PC-9 (cell line): ENCODE measurements at regions not wholly inside any gene's neighbourhood (a gene's known extent, or its start where the extent isn't known, plus 50 kb on each side); places are given as distances from the start of the nearest gene placed in this dataset.

Experiments used
- BruUV-seq: library from RNA; stranded (reverse); fragments of 400-500 nt; replicated peaks from 2 replicates; lab custom pipeline; 2021; lab: Mats Ljungman, UMichigan
- CTCF ChIA-PET: fragments of 300-600 bp; sonication (Branson Sonifier 250); formaldehyde crosslinking; loops from one replicate; lab custom pipeline; 2022; ENCODE audit warnings: antibody characterized with exemption; lab: Charles Lee
- POLR2A ChIA-PET: fragments of 300-600 bp; sonication (Branson Sonifier 250); formaldehyde crosslinking; loops from one replicate; lab custom pipeline; 2022; ENCODE audit warnings: antibody characterized with exemption; ENCODE audit not compliant: unreplicated experiment; lab: Charles Lee
- DNase-seq, 2 experiments: peaks; one replicate each; pipeline versions ENCODE4 v3.0.0 to v3.0.0-alpha.2; 2015 to 2022; ENCODE audit warnings: mixed read lengths in 1 of 2
- H2AFZ ChIP-seq: fragments of 200-600 bp; sonication (generic); 2 replicates; pipeline ENCODE4 v1.8.1; 2017; ENCODE audit warnings: antibody characterized with exemption
- H3F3A ChIP-seq: fragments of 200-600 bp; sonication (generic); 2 replicates; pipeline ENCODE4 v1.8.1; 2017; ENCODE audit warnings: antibody characterized with exemption, mild to moderate bottlenecking, low read depth; ENCODE audit not compliant: insufficient read depth
- H3K27ac ChIP-seq: fragments of 200-600 bp; sonication (generic); 2 replicates; pipeline ENCODE4 v1.6.1; 2016; ENCODE audit warnings: mixed run types
- H3K27me3 ChIP-seq: fragments of 200-600 bp; sonication (generic); 2 replicates; pipeline ENCODE4 v1.6.1; 2016; ENCODE audit warnings: low read depth, mixed run types; ENCODE audit not compliant: insufficient read depth
- H3K36me3 ChIP-seq: fragments of 200-600 bp; sonication (generic); 2 replicates; pipeline ENCODE4 v1.6.1; 2016; ENCODE audit warnings: low read depth, mixed run types
- H3K4me1 ChIP-seq: fragments of 200-600 bp; sonication (generic); replicated peaks from 2 replicates; pipeline ENCODE4 v1.6.1; 2016; ENCODE audit warnings: mixed run types; ENCODE audit not compliant: insufficient read depth
- H3K4me2 ChIP-seq: fragments of 200-600 bp; sonication (generic); 2 replicates; pipeline ENCODE4 v1.6.1; 2017; ENCODE audit warnings: mixed run types
- H3K4me3 ChIP-seq: fragments of 200-600 bp; sonication (generic); 2 replicates; pipeline ENCODE4 v1.6.1; 2016; ENCODE audit warnings: mixed run types
- H3K79me2 ChIP-seq: fragments of 200-600 bp; sonication (generic); 2 replicates; pipeline ENCODE4 v1.6.1; 2017; ENCODE audit warnings: low read depth, mixed run types
- H3K9me2 ChIP-seq: fragments of 200-600 bp; sonication (generic); 2 replicates; pipeline ENCODE4 v1.8.1; 2017; ENCODE audit warnings: mild to moderate bottlenecking; ENCODE audit not compliant: insufficient read depth
- H3K9me3 ChIP-seq: fragments of 200-600 bp; sonication (generic); 2 replicates; pipeline ENCODE4 v1.8.1; 2016; ENCODE audit warnings: low read depth; ENCODE audit not compliant: insufficient read depth
- H4K20me1 ChIP-seq: fragments of 200-600 bp; sonication (generic); 2 replicates; pipeline ENCODE4 v1.8.1; 2017; ENCODE audit not compliant: insufficient read depth
- EZH2 ChIP-seq: fragments of 200-600 bp; sonication (generic); IDR thresholded peaks from 2 replicates; pipeline ENCODE4 v1.8.0; 2017; ENCODE audit warnings: antibody characterized with exemption, low read depth
- intact Hi-C: fragments of 100-400 bp; cut with micrococcal nuclease; formaldehyde crosslinking; loops from one replicate; pipeline ENCODE4 v1.10.0; 2022; ENCODE audit not compliant: unreplicated experiment
- TF ChIP-seq, protein P1 (sequence below): fragments of 200-600 bp; sonication (generic); conservative IDR thresholded peaks from 2 replicates; pipeline ENCODE4 v1.6.1; 2017; ENCODE audit warnings: mixed run types, antibody characterized with exemption, mild to moderate bottlenecking, moderate library complexity

DNA sequence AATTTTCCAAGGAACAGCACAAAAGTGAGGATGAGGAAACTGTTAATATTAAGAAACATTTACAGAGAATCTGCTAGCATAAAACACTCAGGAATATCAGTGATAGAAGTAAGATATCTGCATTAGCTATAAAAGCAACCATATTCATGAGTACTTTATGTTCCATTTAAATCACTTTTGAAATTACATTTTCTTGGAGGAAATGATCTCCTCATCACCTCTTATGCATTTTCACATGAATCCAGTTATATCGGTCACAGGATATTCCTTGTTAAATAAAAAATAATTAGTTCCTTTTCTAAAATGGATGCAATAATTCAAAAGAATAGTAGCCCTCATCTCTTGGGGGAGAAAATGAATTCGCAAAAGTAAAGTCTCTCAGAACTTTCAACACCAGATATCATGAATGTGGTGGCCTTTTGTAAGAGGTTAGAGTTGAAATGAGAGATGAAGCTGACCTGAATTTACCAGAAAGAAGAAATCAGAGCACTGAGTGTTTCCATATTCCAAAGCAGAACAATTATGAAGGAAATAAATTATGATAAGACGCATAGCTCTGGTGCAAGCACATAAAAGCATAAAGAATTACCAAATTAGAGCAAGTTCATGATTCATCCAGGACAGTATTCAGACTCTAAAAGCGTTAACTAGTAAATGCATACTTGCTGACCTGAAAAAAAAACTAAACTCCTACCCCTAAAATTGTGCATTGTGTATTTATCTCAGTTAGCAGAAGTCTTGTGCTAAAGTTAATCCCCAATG lies 321.9 kb upstream of the CCDC54 start:
- H3K36me3 ChIP-seq, result no peaks in the 10 kb centered on the region
- no peaks in the 10 kb centered on the region for H3F3A ChIP-seq
- H3K79me2 ChIP-seq, result no peaks in the 10 kb centered on the region
- intact Hi-C loops, result no loop called here
- POLR2A ChIA-PET, result no interaction called here
- TF ChIP-seq EZH2, result no peak
- TF ChIP-seq, protein P1, sequence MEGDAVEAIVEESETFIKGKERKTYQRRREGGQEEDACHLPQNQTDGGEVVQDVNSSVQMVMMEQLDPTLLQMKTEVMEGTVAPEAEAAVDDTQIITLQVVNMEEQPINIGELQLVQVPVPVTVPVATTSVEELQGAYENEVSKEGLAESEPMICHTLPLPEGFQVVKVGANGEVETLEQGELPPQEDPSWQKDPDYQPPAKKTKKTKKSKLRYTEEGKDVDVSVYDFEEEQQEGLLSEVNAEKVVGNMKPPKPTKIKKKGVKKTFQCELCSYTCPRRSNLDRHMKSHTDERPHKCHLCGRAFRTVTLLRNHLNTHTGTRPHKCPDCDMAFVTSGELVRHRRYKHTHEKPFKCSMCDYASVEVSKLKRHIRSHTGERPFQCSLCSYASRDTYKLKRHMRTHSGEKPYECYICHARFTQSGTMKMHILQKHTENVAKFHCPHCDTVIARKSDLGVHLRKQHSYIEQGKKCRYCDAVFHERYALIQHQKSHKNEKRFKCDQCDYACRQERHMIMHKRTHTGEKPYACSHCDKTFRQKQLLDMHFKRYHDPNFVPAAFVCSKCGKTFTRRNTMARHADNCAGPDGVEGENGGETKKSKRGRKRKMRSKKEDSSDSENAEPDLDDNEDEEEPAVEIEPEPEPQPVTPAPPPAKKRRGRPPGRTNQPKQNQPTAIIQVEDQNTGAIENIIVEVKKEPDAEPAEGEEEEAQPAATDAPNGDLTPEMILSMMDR, result no peak
- no peak overlapping the region for H3K27ac ChIP-seq
- no peaks in the 10 kb centered on the region for H3K9me2 ChIP-seq
- H3K27me3 ChIP-seq, result no peaks in the 10 kb centered on the region
- BruUV-seq, result no TSS peak
- CTCF ChIA-PET, result no interaction called here
- no peaks in the 10 kb centered on the region for H4K20me1 ChIP-seq
- no peak overlapping the region for H3K4me3 ChIP-seq
- no peak overlapping the region for H2AFZ ChIP-seq
- H3K9me3 ChIP-seq, result no peaks in the 10 kb centered on the region
- no peak for DNase-seq
- no peak overlapping the region for H3K4me2 ChIP-seq
- no peaks in the 10 kb centered on the region for H3K4me1 ChIP-seq

DNA sequence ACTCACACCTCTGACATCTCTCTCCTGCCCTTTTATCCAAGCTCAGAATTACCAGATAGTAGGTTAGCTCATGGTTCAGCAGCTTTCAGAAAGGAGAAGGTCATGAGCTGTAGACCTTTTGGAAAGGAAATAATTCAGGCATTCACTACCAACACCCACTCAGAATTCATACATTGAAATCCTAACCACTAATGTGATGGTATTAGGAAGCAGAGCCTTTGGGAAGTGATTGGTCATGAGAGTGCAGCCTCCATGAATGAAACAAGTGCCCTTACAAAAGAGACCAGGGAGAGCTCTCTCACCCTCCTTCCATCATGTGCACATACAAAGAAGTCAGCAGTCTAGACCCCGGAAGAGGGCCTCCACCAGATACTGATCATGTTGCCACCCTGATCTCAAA lies 315.8 kb upstream of the CCDC54 start:
- Histone ChIP-seq H3K4me1 (no peaks in the 10 kb centered on the region), H3K4me2 (no peak overlapping the region), H4K20me1 (no peaks in the 10 kb centered on the region), H3K9me3 (no peaks in the 10 kb centered on the region), H3F3A (no peaks in the 10 kb centered on the region), H3K27ac (no peak overlapping the region), H3K79me2 (no peaks in the 10 kb centered on the region), H3K9me2 (no peaks in the 10 kb centered on the region), H2AFZ (no peak overlapping the region), H3K4me3 (no peak overlapping the region), H3K27me3 (no peaks in the 10 kb centered on the region), H3K36me3 (no peaks in the 10 kb centered on the region)
- DNase-seq, result no peak
- intact Hi-C loops, result loop anchor here (5.0 to 10.0 kb wide), 3 partner anchors 449 to 1547 kb away; no protein-coding TSS in a partner anchor
- TF ChIP-seq, protein P1, result no peak
- no peak for TF ChIP-seq EZH2
- CTCF ChIA-PET, result no interaction called here
- POLR2A ChIA-PET, result no interaction called here
- no TSS peak for BruUV-seq

DNA sequence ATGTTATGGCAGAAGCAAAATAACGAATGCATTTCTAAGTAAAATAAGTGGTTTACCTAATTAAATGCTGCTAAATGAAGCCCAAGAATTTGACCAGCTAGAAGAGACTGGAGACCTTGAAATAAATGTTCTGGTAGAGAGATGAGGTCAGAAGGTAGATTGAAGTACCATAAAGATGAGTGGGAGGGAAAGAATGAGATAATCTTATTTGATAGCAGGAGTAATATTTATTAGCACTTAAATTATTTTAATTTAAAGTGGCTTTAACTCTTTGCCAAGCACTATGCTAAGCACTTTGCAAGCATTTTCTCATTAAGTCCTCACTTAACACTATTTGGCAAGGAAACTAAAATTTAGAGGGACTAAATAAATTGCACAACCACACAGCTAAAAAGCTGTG lies 314.9 kb upstream of the CCDC54 start:
- intact Hi-C loops, result loop anchor here (5.0 to 10.0 kb wide), 3 partner anchors 450 to 1548 kb away; no protein-coding TSS in a partner anchor
- ChIA-PET CTCF (no interaction called here), POLR2A (interaction anchor here (0.7 kb wide), 1 partner anchor 700 kb away, joined by 12 read pairs; no protein-coding TSS in a partner anchor)
- Histone ChIP-seq H3K9me2 (no peaks in the 10 kb centered on the region), H3K36me3 (no peaks in the 10 kb centered on the region), H3K4me1 (no peaks in the 10 kb centered on the region), H3K4me3 (no peak overlapping the region), H4K20me1 (no peaks in the 10 kb centered on the region), H2AFZ (no peak overlapping the region), H3K4me2 (no peak overlapping the region), H3K79me2 (no peaks in the 10 kb centered on the region), H3K27ac (no peak overlapping the region), H3K27me3 (no peaks in the 10 kb centered on the region), H3K9me3 (no peaks in the 10 kb centered on the region), H3F3A (no peaks in the 10 kb centered on the region)
- DNase-seq, result no peak
- no TSS peak for BruUV-seq
- TF ChIP-seq, protein P1, result no peak
- no peak for TF ChIP-seq EZH2
